Glomerular endothelial cell (primary cell): ENCODE measurements at regions not wholly inside any gene's neighbourhood (a gene's known extent, or its start where the extent isn't known, plus 50 kb on each side); places are given as distances from the start of the nearest gene placed in this dataset.

Experiments used
- DNase-seq: peaks from one replicate; pipeline ENCODE4 v3.0.0-alpha.2; 2011; ENCODE audit warnings: low read depth, low spot score; ENCODE audit errors: extremely low read depth

DNA sequence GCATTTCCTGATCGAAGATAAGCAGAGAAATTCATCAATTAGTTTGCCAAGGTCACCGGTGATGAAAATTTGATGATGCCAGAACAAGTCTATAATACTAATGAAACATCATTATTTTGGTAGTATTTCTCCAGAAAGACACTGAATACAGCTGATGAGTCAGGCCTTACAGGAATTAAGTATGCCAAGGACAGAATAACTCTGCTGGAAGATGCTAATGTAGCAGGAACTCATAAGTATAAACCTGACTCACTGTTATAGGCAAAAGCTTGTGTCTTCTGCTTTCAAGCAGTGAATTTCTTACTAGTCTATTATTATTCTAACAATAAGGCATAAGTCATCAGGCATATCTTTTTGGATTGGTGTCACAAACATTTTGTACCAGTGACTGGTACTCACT, 1825.1 kb upstream of the IGFBP7 start:
- no peak for DNase-seq

DNA sequence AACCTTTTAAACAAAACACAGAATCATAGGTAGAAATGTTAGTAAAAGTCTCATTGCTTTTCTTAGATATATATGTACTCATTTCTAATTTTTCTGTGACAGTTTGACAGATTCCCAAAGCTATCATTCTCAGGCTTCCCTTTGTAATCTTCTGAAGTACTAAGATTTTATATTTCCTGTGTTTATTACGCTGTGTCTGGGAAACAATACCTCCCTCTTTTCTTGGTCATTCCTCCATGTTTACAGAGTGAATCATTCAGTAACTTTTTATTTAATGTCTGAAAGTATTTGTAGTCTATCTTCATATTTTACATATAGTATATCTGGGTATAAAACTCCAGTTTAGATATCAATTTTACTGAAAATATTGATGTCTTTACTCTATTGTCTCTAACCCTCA, 1826.3 kb upstream of the IGFBP7 start:
- no peak for DNase-seq

DNA sequence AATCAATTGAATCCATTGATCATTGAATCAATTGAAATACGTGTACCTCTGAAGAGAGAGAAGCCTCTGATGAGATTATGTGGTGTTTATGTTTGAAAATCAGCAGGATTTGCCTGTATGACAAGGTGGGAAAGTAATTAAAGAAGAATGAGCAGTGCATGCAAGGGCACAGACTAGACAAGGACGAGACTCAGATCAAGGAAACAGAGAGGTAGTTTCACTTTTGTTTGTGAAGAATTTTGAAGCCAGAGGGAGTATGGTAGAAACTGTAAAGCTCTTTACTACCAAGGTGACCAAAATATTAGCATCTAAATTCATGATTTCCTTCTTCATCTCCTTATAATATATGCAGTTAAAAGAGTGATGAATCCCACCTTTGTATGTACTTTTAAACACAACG, 1830.0 kb upstream of the IGFBP7 start:
- DNase-seq: no peak

DNA sequence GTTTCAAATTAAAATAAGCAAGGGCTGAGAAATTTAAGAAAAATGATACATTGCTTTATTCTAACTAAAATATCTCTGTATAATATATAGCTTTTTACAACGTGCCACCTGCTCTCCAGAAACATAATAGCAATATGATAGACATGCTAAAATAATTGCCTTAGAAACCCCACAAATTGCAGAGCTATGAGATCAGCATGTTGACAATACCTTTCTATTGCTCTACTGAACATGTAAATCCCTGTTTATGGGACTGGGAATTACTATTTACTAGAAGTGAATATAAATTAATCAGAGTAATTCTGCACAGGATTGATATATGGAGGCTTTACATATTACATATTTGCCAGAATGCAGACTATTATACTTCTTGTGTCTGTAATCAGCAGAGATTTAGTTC, 1831.1 kb upstream of the IGFBP7 start:
- no peak for DNase-seq

DNA sequence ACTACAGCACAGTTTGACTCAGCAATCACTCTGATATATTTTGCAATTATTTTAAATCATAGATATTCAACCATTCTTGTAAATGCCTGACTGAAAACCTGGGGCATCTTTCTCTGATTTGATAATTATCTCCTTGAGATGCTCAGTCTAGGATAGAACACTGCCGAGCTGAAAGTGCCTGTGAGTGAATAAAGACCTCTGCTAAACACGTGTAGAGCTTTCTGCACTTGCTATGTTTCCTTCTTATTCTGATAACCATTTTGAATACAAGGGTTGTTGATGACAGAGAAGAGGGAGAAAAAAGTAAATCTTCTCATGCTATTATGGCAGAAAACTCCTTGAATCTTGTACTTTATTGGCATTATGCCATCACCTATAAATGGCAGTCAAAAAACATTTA, 1843.4 kb upstream of the IGFBP7 start:
- DNase-seq: no peak

DNA sequence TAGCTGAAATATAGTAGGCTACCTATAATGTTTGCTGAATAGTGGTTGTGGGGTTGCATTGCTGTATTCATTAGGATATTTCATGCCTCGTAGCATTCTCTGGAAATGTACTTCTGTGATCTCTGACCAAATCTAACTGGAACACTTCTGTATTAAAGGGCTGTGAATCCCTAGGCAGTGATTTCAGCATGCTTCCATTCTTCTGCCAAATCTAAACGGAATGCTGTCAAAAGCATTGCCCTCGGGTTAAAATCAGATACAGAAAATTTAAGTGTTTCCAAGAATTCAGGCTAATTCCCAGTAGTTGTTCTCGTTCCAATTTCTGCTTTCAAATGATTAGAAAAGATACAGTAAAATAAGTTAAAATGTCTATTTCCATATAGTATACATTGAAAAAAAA, 1847.5 kb upstream of the IGFBP7 start:
- no peak for DNase-seq

DNA sequence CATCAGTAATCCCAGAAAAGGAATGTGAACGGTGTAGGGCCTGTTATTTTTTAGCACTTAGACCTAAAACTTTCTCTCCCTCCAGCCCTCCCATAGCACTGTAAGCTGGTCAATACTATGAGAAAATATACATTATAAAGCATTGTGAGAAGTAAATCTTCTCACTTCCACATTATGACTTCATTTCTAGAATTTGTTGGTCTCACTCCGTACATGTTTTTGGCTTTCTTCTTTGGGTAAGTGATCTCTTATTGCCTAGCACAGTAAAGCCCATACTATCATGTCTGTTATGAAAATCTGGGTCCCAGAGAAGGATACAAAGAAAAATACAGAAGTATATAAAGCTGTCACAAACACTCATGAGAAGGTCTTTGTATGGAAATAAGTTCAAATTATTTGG, 1851.1 kb upstream of the IGFBP7 start:
- DNase-seq: no peak

DNA sequence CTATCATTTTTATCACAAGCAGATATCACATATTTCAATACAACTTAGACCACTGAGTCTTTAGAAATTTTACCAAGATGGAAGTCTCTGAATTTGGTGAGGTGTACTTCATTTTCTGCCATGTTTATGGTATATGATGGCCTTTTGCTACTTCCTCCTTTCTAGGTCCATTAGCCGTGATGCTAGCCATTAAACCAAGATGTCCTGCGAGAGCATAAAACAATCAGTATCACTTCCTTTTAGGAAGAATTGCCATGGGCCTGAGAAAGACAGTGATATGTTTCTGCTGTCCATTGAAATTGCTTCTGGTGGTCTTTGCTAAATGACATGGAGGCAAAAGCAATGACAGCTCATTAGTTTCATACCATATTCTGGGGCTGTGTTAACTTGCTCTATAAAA, 1851.7 kb upstream of the IGFBP7 start:
- DNase-seq: no peak

DNA sequence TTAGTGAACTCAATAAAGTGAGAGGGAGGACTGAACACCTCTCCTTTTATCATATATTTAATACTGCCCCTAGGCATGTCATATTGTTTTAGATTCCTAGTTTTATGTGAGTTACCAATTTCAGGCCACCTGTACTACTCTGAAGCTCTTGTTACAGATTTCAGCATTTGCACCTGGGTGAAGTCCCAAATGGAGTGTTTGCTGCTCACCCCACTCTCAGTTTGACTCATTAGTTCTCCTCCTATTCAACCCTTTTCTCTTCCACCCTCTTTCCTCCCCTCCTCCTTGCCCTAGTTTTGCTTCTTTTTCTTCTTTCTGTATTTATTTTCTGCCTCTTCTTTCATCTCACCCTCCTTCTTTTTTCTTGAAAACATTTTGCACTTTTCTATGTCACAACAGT, 1852.2 kb upstream of the IGFBP7 start:
- no peak for DNase-seq

DNA sequence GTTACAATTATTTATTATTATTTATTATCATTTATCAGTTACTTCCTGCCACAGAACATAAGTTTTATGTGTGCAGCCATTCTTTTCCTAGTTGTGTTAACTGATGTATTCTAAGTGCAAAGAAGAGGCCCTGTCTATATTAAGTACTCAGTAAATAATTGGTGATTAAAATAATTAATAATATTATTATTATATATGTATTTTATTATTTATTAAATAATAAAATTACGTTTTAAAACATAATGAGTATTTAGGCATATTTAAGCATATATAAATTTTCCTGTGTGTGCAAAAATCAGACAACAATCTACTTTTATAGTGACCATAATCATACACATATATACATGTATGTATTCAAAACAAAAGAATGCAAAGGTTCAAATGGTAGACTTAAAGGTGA, 1871.6 kb upstream of the IGFBP7 start:
- DNase-seq: no peak

DNA sequence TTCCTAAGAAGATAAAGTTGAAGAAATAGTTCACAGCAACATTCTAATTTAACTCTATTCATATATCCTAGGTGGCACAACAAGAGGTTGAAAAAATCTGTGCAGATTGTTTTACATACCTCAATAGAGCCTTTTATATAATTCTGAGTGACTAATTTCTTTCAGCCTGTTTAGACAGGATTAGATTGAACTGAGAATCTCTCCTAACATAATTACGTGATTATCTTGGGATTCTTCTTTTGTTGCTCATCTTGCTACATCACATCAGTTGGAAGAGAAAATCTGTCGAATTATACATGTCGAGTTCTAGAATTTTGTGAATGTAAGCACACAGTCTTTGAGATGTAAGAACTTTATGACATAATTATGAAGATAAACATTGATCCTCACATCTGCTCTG, 1873.7 kb upstream of the IGFBP7 start:
- no peak for DNase-seq

DNA sequence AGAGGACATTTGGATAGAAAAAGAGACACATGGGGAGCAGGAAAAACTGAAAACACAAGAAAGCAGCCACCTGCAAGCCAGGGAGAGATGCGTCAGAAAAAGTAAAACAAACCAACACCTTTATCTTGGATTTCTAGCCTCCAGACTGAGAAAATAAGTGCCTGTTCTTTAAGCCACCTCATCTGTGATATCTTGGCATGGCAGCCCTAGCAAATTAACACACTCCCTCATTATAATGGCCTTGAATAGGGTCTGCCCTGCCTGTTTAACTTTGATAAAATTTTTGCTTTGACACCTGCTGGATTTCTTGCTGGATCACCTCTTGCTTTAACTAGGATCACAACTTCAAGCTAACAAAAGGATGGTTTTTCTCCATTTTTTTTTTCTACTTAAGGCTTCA, 1892.0 kb upstream of the IGFBP7 start:
- DNase-seq: no peak

DNA sequence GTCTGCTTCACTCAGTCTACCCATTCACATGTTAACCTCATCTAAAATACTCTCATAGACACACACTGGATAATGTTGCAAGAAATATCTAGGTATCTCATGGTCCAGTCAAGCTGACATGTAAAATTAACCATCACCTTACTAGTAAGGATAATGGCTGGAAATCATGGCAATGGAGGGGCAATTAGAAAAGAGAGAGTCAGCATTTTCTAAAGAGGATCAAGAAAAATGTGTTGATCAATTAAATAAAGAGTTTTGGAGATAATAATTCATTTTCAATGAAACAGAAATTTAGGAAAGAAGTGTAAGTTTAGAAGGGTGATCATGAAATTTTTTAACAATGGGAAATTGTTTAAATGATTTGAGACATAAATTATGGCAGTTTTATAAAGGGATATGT, 1914.1 kb upstream of the IGFBP7 start:
- DNase-seq: no peak

DNA sequence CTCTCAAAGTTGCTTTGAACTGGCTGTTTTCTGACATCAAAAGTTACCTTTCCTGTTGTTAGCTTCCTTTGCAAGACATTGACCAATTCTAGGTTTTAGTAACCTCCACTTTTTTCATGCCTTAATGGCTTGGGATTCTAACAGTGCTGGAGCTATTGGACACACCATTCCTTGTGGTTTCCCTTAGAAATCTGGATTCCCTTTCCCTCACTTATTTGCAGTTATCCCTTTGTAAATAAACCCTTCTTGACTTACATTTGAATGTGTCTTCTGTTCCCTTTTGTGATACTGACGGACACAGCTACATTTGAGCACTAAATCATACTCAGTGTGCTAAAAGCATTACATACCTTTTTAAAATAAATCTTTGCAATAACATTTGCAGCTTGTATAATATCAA, 1927.6 kb upstream of the IGFBP7 start:
- DNase-seq: no peak

DNA sequence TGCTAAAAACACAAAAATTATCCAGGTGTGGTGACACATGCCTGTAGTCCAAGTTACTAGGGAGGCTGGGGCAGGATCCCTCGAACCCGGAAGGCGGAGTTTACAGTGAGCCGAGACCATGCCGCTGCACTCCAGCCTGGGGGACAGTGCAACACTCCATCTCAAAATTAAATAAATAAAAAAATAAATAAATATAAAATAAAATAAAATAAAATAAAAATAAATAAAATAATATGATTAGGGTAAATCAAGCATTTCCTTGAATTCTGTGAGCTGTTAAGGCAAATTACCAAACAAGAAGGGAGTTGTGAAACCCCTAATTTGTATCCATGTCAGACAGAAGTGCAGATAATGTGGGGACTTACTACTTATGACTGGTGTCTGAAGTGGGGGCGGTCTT, 1928.9 kb upstream of the IGFBP7 start:
- DNase-seq: no peak

DNA sequence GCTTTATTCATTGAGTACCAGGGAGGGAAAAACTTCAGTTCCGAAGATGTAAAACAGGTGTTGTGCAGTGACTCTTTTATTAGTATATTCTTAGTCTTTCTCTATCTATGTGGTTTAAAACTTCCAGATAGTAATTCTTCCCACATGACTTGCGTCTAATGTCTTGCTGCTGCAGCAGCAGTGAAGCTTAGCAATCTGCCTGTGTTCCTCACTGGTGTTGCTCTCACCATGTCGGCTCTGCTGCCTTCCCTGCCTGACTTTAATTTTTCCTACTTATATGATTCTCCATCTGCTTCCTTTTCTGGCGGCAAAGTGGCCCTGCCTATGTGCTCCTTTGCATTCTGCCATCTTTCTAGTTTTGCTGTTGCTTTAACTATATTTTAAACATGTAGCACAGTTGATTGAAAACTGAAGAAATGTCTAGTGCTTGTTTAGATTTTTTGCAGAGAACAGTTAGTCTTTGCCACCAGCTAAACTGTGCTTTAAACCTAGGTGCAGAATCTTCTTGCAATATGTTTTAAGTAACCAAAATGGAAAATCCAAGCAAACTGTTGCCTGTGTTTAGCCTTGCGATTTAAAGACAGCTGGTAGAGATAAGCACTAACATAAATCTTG, 1934.2 kb upstream of the IGFBP7 start:
- DNase-seq: no peak

DNA sequence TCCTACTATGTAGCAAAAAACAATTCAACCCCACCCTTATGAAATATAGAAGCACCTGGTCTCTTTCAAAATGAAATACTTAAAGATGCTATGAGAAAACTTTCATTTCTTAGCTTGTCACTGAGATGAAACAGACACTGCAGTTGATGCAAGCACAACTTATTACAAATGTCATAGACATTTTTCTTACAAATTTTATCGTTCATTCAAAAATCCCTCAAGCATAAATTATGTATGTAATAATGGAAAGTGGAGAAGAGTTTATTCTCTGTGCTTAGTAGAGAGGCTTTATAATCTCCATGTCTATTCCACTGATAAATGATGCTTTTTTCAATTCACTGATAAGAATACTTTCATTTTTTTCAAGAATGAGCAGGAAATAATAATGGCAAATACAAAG, 1943.9 kb upstream of the IGFBP7 start:
- no peak for DNase-seq

DNA sequence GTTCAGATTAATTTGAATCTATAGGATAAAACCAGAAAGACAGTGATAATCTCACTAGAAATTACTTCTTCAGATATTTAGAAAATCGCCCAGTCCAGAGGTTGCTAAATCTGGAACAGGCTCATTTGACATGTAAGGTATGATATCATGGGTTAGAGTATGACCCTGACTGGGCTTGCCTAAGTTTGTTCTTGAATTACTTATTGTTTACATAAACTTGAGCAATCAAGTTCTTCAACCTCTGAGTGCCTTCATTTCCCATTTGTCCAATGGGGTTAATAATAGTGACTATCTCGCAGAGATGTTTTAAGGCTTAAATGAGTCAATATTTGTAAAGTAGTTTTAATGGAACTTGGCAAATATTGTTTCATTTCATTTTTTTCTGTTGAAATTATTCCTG, 1947.6 kb upstream of the IGFBP7 start:
- DNase-seq: no peak

DNA sequence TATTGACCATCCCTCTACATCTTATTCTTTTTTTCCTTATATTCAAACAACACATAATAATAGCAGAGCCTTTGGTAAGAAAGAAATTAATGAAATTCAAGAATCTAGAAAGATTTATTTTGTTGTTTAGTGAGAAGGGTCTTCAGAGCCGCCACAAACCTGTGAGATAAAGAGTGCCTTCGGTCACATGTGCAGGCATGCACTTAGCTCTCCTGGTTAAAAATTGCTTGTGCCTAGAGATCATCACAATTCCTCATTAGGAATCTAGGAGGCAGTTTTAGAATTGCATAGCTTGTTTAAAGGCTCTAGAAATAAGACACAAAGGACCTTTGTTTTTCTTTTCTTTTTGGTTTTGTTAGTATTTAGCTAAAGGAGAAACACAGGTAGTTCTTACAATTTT, 1948.4 kb upstream of the IGFBP7 start:
- DNase-seq: no peak

DNA sequence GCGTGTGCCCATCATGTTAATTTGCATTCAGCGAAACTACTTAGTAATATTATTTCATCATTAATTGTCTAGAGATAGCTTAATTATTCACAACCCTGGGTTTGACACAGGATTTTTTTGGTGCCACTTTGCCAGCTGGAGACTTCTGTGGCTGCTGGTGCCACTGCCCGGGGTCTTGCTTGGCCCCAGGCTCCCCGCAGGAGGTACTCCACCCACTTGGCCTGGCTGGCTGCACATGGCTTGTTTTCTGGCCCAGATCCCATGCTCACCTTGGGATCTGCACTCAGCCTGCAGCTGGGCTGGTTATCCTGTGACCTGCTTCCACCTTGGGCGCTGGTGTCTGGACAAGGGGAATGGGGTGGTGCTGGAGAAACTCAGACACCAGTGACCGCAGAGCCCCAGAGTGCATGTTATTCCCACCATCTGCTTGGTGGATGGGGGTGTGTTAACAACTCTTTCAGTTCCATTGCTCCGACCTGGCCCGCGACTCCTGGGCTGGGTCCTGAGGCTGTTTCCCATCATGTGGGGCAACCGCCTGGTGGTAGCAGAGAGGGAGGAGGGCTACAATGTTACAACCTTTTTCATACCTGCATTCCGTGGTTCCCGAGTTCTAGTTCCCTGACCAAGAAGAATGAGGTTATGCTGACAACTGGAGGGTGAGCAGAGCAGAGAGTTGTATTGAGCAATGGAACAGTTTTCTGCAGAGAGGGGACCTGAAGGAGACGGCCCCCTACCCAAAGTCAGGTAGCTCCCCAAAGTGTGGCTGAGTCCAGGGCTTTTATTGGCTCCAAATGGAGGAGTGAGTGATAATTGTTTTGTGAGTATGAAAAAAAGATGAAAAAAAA, 1950.0 kb upstream of the IGFBP7 start:
- no peak for DNase-seq

DNA sequence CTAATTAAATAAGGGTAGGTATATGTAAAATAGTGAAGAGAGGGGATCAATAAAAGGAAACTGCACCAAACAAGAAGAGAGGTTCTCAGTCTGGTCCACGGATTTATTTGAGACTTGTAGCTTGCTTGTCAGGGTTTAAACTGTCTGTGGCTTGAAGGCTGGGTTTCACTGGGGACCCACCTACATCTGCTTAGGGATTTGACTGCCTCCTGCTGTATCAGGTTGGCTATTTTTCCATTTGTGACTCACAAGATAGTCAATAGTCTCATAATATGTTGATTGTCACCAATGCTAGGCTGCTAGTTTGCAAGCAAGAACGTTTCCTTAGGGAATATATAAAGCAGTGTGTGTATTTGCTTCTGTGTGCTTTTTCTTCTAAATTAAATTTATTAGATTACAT, 1950.7 kb upstream of the IGFBP7 start:
- no peak for DNase-seq

DNA sequence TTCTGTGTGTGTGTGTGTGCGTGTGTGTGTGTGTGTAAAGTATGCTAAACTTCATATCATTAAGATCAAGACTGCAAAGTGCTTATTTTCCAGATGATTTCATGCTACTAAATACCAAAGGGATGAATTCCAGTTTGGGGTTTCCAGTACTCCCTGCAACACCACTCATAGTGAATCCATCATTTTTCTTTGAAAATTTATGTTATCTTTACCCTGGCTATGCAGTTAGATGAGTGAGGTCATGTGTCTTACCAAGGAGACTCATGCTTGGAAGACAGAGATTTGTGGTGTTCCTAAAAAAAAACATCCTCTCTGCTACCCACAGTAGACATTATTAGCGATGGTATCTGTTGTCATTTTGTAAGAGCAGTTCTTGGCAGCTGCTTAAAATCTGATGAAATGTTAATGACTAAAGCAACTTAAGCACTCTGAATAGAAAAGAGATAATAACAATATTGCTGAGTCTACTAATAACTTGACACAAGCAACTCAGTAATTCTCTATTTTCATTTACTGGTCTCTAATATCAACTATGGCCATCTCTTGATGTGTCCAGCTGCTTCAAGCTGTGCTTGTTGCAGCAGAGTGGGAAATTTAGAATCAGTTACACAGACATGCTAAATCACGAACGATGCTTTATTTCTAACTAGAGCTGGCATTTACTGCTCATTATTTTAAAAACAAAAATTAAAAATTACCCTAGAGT, 1953.0 kb upstream of the IGFBP7 start:
- DNase-seq: no peak
